H9 (cell line): ENCODE measurements at regions not wholly inside any gene's neighbourhood (a gene's known extent, or its start where the extent isn't known, plus 50 kb on each side); places are given as distances from the start of the nearest gene placed in this dataset.

ENCODE experiments used
- DNase-seq: peaks from one replicate; pipeline ENCODE4 v3.0.0-alpha.2; 2017
- H2AFZ ChIP-seq: one replicate; pipeline ENCODE4 v1.6.1; 2013; ENCODE audit warnings: mild to moderate bottlenecking, low read length, control low read depth, moderate library complexity
- H2AK5ac ChIP-seq: 2 replicates; pipeline ENCODE4 v1.6.1; 2013; ENCODE audit warnings: low read length, control low read depth, mixed read lengths; ENCODE audit not compliant: insufficient read length
- H2BK120ac ChIP-seq: one replicate; pipeline ENCODE4 v1.6.1; 2013; ENCODE audit warnings: low read depth, mild to moderate bottlenecking, low read length, control low read depth, inconsistent platforms; ENCODE audit not compliant: poor library complexity, severe bottlenecking
- H2BK12ac ChIP-seq: 2 replicates; pipeline ENCODE4 v1.6.1; 2013; ENCODE audit warnings: low read length, control low read depth, mixed read lengths, low read depth; ENCODE audit not compliant: insufficient read length
- H2BK15ac ChIP-seq: 2 replicates; pipeline ENCODE4 v1.6.1; 2013; ENCODE audit warnings: low read depth, low read length, control low read depth
- H2BK20ac ChIP-seq: one replicate; pipeline ENCODE4 v1.6.1; 2013; ENCODE audit warnings: low read depth, mild to moderate bottlenecking, low read length, control low read depth, inconsistent platforms; ENCODE audit not compliant: poor library complexity, severe bottlenecking
- H2BK5ac ChIP-seq: 2 replicates; pipeline ENCODE4 v1.6.1; 2013; ENCODE audit warnings: low read length, control low read depth, mixed read lengths; ENCODE audit not compliant: insufficient read length
- H3K14ac ChIP-seq: 2 replicates; pipeline ENCODE4 v1.6.1; 2013; ENCODE audit warnings: low read length, control low read depth; ENCODE audit not compliant: insufficient read depth
- H3K18ac ChIP-seq: 2 replicates; pipeline ENCODE4 v1.6.1; 2013; ENCODE audit warnings: low read depth, mild to moderate bottlenecking, mixed read lengths, low read length, control low read depth; ENCODE audit not compliant: insufficient read length
- H3K23ac ChIP-seq: 2 replicates; pipeline ENCODE4 v1.6.1; 2013; ENCODE audit warnings: low read length, control low read depth, mixed read lengths, low read depth; ENCODE audit not compliant: insufficient read length
- H3K23me2 ChIP-seq: 2 replicates; pipeline ENCODE4 v1.6.1; 2013; ENCODE audit warnings: low read depth, mild to moderate bottlenecking, mixed read lengths, low read length, control low read depth; ENCODE audit not compliant: insufficient read length, poor library complexity, severe bottlenecking
- H3K27ac ChIP-seq: 2 replicates; pipeline ENCODE4 v1.5.1; 2013; ENCODE audit warnings: low read length, control low read depth, mixed read lengths, low read depth; ENCODE audit not compliant: insufficient read length
- H3K27me3 ChIP-seq: 2 replicates; pipeline ENCODE4 v1.6.1; 2013; ENCODE audit warnings: low read length, control low read depth, inconsistent platforms; ENCODE audit not compliant: insufficient read depth
- H3K4ac ChIP-seq: 2 replicates; pipeline ENCODE4 v1.6.1; 2013; ENCODE audit warnings: low read depth, mild to moderate bottlenecking, control low read depth, inconsistent platforms, low read length, moderate library complexity
- H3K4me1 ChIP-seq: 2 replicates; pipeline ENCODE4 v1.6.1; 2013; ENCODE audit warnings: low read length, control low read depth, inconsistent platforms; ENCODE audit not compliant: insufficient read depth
- H3K4me2 ChIP-seq: 2 replicates; pipeline ENCODE4 v1.6.1; 2013; ENCODE audit warnings: low read length, control low read depth, mixed read lengths; ENCODE audit not compliant: insufficient read length, insufficient read depth
- H3K56ac ChIP-seq: 2 replicates; pipeline ENCODE4 v1.6.1; 2013; ENCODE audit warnings: low read depth, mild to moderate bottlenecking, mixed read lengths, low read length, control low read depth; ENCODE audit not compliant: insufficient read length
- H3K79me1 ChIP-seq: 2 replicates; pipeline ENCODE4 v1.6.1; 2013; ENCODE audit warnings: low read depth, mild to moderate bottlenecking, moderate library complexity, low read length, control low read depth, inconsistent platforms; ENCODE audit not compliant: insufficient read depth, poor library complexity, severe bottlenecking
- H3K79me2 ChIP-seq: 2 replicates; pipeline ENCODE4 v1.6.1; 2013; ENCODE audit warnings: low read length, control low read depth, inconsistent platforms; ENCODE audit not compliant: insufficient read depth
- H3K9ac ChIP-seq: 2 replicates; pipeline ENCODE4 v1.6.1; 2013; ENCODE audit warnings: low read length, control low read depth, mixed read lengths; ENCODE audit not compliant: insufficient read length; ENCODE audit errors: extremely low read depth
- H3K9me3 ChIP-seq: one replicate; pipeline ENCODE4 v1.6.1; 2013; ENCODE audit warnings: low read depth, low read length, inconsistent platforms; ENCODE audit not compliant: control insufficient read depth
- H3T11ph ChIP-seq: one replicate; pipeline ENCODE4 v1.6.1; 2013; ENCODE audit warnings: mild to moderate bottlenecking, low read length, control low read depth, inconsistent platforms
- H4K20me1 ChIP-seq: one replicate; pipeline ENCODE4 v1.6.1; 2013; ENCODE audit not compliant: control insufficient read depth, insufficient read length, insufficient read depth
- H4K5ac ChIP-seq: 2 replicates; pipeline ENCODE4 v1.6.1; 2013; ENCODE audit warnings: low read depth, mild to moderate bottlenecking, mixed read lengths, low read length, control low read depth; ENCODE audit not compliant: insufficient read length
- H4K8ac ChIP-seq: replicated peaks from 2 replicates; pipeline ENCODE4 v1.6.1; 2013; ENCODE audit warnings: low read length, control low read depth, mixed read lengths, low read depth; ENCODE audit not compliant: insufficient read length
- H4K91ac ChIP-seq: 2 replicates; pipeline ENCODE4 v1.6.1; 2013; ENCODE audit warnings: low read depth, mild to moderate bottlenecking, moderate library complexity, mixed read lengths, low read length, control low read depth; ENCODE audit not compliant: insufficient read length
- H3K27ac Mint-ChIP-seq, 3 experiments: 2 replicates in 2 of 3; 3 replicates in 1 of 3; pipeline ENCODE4 v1.8.0; 2020 to 2021; ENCODE audit warnings: mixed read lengths in 3 of 3, mild to moderate bottlenecking in 1 of 3, moderate library complexity in 1 of 3
- H3K27me3 Mint-ChIP-seq: 2 replicates; pipeline ENCODE4 v1.8.0; 2021; ENCODE audit warnings: low read depth, mild to moderate bottlenecking, moderate library complexity, mixed read lengths
- H3K36me3 Mint-ChIP-seq, 3 experiments: 2 replicates in 2 of 3; 3 replicates in 1 of 3; pipeline ENCODE4 v1.8.0; 2020 to 2021; ENCODE audit warnings: low read depth in 3 of 3, mixed read lengths in 3 of 3; ENCODE audit not compliant: insufficient read depth in 1 of 3
- H3K4me1 Mint-ChIP-seq, 2 experiments: 2 replicates each; pipeline ENCODE4 v1.8.0; 2020; ENCODE audit warnings: mixed read lengths in 2 of 2
- H3K4me3 Mint-ChIP-seq, 2 experiments: 2 replicates in 1 of 2; 3 replicates in 1 of 2; pipeline ENCODE4 v1.8.0; 2020 to 2021; ENCODE audit warnings: mild to moderate bottlenecking in 2 of 2, mixed read lengths in 2 of 2, moderate library complexity in 1 of 2
- H3K9me3 Mint-ChIP-seq, 2 experiments: 2 replicates in 1 of 2; 3 replicates in 1 of 2; pipeline ENCODE4 v1.8.0; 2020; ENCODE audit warnings: mild to moderate bottlenecking in 2 of 2, mixed read lengths in 2 of 2, moderate library complexity in 1 of 2
- WGBS: extraction: QIAGEN DNeasy Blood & Tissue Kit; methylation state at CpG from one replicate; pipeline ENCODE4 v1.1.7; 2013; ENCODE audit warnings: missing lambda C conversion rate, low lambda C conversion rate, mixed read lengths; ENCODE audit not compliant: insufficient read length; ENCODE audit errors: extremely low coverage; 5-methylcytosine and 5-hydroxymethylcytosine counted together
- TF ChIP-seq, protein P1 (sequence below): fragments of 200-600 bp; sonication (generic); conservative IDR thresholded peaks from 3 replicates; pipeline ENCODE4 v1.8.0; 2021; ENCODE audit warnings: antibody characterized with exemption, mild to moderate bottlenecking

GRCh38 chr2:84160453-84160852 lies 298.6 kb downstream of the SUCLG1 start:
- H4K91ac ChIP-seq, result no peak overlapping the region
- H3K4me1 ChIP-seq, result no peaks in the 10 kb centered on the region
- no CpG with 5 or more reads among the region's 1 CpG for WGBS
- no peak overlapping the region for H4K5ac ChIP-seq
- no peaks in the 10 kb centered on the region for H3K79me2 ChIP-seq
- no peaks in the 10 kb centered on the region for H3K9me3 ChIP-seq
- H3K4me2 ChIP-seq, result no peak overlapping the region
- no peak overlapping the region for H3K4me3 Mint-ChIP-seq
- H2AFZ ChIP-seq, result no peak overlapping the region
- H3K4me1 Mint-ChIP-seq, result no peaks in the 10 kb centered on the region
- no peak overlapping the region for H2BK120ac ChIP-seq
- H3K79me1 ChIP-seq, result no peaks in the 10 kb centered on the region
- no peak overlapping the region for H3K27ac ChIP-seq
- H3K27me3 Mint-ChIP-seq, result no peaks in the 10 kb centered on the region; the same call in none of the 2 replicates
- H3K9me3 Mint-ChIP-seq, result no peaks in the 10 kb centered on the region; a peak in 1 of 5 replicates
- H3K18ac ChIP-seq, result no peak overlapping the region
- H4K8ac ChIP-seq, result no peak overlapping the region
- H3K14ac ChIP-seq, result no peak overlapping the region
- no peak overlapping the region for H3K56ac ChIP-seq
- no peak overlapping the region for H3K27ac Mint-ChIP-seq
- H3K27me3 ChIP-seq, result no peaks in the 10 kb centered on the region
- H2BK15ac ChIP-seq, result no peak overlapping the region
- H3K9ac ChIP-seq, result no peak overlapping the region
- no peak overlapping the region for H2BK5ac ChIP-seq
- no peak overlapping the region for H3K23ac ChIP-seq
- no peaks in the 10 kb centered on the region for H4K20me1 ChIP-seq
- H2AK5ac ChIP-seq, result no peak overlapping the region
- no peaks in the 10 kb centered on the region; a peak in 1 of 7 replicates for H3K36me3 Mint-ChIP-seq
- DNase-seq, result no peak
- H3K4ac ChIP-seq, result no peak overlapping the region
- no peak overlapping the region for H2BK12ac ChIP-seq
- H2BK20ac ChIP-seq, result no peak overlapping the region
- TF ChIP-seq, protein P1, sequence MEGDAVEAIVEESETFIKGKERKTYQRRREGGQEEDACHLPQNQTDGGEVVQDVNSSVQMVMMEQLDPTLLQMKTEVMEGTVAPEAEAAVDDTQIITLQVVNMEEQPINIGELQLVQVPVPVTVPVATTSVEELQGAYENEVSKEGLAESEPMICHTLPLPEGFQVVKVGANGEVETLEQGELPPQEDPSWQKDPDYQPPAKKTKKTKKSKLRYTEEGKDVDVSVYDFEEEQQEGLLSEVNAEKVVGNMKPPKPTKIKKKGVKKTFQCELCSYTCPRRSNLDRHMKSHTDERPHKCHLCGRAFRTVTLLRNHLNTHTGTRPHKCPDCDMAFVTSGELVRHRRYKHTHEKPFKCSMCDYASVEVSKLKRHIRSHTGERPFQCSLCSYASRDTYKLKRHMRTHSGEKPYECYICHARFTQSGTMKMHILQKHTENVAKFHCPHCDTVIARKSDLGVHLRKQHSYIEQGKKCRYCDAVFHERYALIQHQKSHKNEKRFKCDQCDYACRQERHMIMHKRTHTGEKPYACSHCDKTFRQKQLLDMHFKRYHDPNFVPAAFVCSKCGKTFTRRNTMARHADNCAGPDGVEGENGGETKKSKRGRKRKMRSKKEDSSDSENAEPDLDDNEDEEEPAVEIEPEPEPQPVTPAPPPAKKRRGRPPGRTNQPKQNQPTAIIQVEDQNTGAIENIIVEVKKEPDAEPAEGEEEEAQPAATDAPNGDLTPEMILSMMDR, result no peak
- H3T11ph ChIP-seq, result no peak overlapping the region
- H3K23me2 ChIP-seq, result no peaks in the 10 kb centered on the region
